ENCODE measurements at regions not wholly inside any gene's neighbourhood (a gene's known extent, or its start where the extent isn't known, plus 50 kb on each side); places are given as distances from the start of the nearest gene placed in this dataset.

DNA sequence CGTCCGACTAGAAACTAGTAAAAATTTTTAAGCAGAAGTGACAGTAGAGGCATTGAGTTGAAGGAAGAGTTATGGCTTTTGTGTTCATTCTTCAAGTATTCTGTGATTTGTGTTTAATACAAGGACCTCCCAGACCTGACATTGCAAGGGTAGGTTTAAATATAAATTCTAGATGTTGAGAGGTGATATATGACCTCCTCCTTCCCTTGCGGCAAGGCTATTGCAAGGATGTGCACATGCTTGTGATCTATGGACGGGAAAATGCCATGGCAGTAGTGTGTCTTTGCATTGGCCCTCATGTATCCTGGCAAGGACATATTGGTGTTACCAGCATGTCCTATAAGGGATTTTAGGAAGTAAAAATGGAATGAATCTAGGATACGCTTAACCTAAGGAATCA, 143.5 kb downstream of the NEDD1 start:
- TF ChIP-seq, protein P1, sequence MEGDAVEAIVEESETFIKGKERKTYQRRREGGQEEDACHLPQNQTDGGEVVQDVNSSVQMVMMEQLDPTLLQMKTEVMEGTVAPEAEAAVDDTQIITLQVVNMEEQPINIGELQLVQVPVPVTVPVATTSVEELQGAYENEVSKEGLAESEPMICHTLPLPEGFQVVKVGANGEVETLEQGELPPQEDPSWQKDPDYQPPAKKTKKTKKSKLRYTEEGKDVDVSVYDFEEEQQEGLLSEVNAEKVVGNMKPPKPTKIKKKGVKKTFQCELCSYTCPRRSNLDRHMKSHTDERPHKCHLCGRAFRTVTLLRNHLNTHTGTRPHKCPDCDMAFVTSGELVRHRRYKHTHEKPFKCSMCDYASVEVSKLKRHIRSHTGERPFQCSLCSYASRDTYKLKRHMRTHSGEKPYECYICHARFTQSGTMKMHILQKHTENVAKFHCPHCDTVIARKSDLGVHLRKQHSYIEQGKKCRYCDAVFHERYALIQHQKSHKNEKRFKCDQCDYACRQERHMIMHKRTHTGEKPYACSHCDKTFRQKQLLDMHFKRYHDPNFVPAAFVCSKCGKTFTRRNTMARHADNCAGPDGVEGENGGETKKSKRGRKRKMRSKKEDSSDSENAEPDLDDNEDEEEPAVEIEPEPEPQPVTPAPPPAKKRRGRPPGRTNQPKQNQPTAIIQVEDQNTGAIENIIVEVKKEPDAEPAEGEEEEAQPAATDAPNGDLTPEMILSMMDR (conservative IDR thresholded peaks at IDR 0.05 in 1 of 2, IDR thresholded peaks at IDR 0.05 in 1 of 2; ENCODE audit: extremely low read depth in 1 of 2, insufficient read depth in 1 of 2, low read depth in 1 of 2, low read length in 2 of 2): no peak
- no peak for TF ChIP-seq EZH2 (IDR thresholded peaks at IDR 0.05; ENCODE audit: borderline replicate concordance, low read length)
